ENCODE measurements at regions not wholly inside any gene's neighbourhood (a gene's known extent, or its start where the extent isn't known, plus 50 kb on each side); places are given as distances from the start of the nearest gene placed in this dataset.

- Mint-ChIP-seq H3K9me3 (ENCODE audit: low read depth) (peaks cover 4% of the 10 kb centered on the region), H3K27ac (ENCODE audit: unreplicated experiment) (no peak overlapping the region), H3K4me3 (ENCODE audit: unreplicated experiment) (no peak overlapping the region), H3K36me3 (ENCODE audit: low read depth) (no peaks in the 10 kb centered on the region), H3K27me3 (ENCODE audit: low read depth) (peaks cover 23% of the 10 kb centered on the region), H3K4me1 (ENCODE audit: low read depth) (no peaks in the 10 kb centered on the region)
- no peak for DNase-seq (ENCODE audit: low spot score)
- no peak for TF ChIP-seq CTCF (IDR thresholded peaks at IDR 0.05)
Observed at GRCh38 chrX:131955099-131955777, 67.9 kb upstream of the STK26 start.

- no peak overlapping the region for H3K4me3 Mint-ChIP-seq (ENCODE audit: unreplicated experiment)
- H3K9me3 Mint-ChIP-seq (ENCODE audit: low read depth): peaks cover 6% of the 10 kb centered on the region
- peaks cover 31% of the 10 kb centered on the region for H3K27me3 Mint-ChIP-seq (ENCODE audit: low read depth)
- no peak for TF ChIP-seq CTCF (IDR thresholded peaks at IDR 0.05)
- no peak for DNase-seq (ENCODE audit: low spot score)
- no peaks in the 10 kb centered on the region for H3K4me1 Mint-ChIP-seq (ENCODE audit: low read depth)
- no peaks in the 10 kb centered on the region for H3K36me3 Mint-ChIP-seq (ENCODE audit: low read depth)
- H3K27ac Mint-ChIP-seq (ENCODE audit: unreplicated experiment): no peak overlapping the region
Observed at GRCh38 chrX:131958724-131959123, 64.4 kb upstream of the STK26 start.

GRCh38 chrX:131970347-131970746, 52.8 kb upstream of the STK26 start:
- Mint-ChIP-seq H3K4me1 (ENCODE audit: low read depth) (peaks cover 3% of the 10 kb centered on the region), H3K27ac (ENCODE audit: unreplicated experiment) (no peak overlapping the region), H3K4me3 (ENCODE audit: unreplicated experiment) (no peak overlapping the region), H3K36me3 (ENCODE audit: low read depth) (no peaks in the 10 kb centered on the region), H3K27me3 (ENCODE audit: low read depth) (peaks cover 5% of the 10 kb centered on the region), H3K9me3 (ENCODE audit: low read depth) (peaks cover 2% of the 10 kb centered on the region)
- no peak for TF ChIP-seq CTCF (IDR thresholded peaks at IDR 0.05)
- DNase-seq (ENCODE audit: low spot score): no peak

Measured in chondrocyte (in vitro differentiated cells).